Osteocyte (in vitro differentiated cells): ENCODE measurements at regions not wholly inside any gene's neighbourhood (a gene's known extent, or its start where the extent isn't known, plus 50 kb on each side); places are given as distances from the start of the nearest gene placed in this dataset.
A peak's percentile ranks its signal among the peaks of the same experiment; 100 is the strongest.

Experiments used
- DNase-seq: peaks from one replicate; pipeline ENCODE4 v3.0.0; 2021; ENCODE audit warnings: mixed read lengths; ENCODE audit not compliant: unreplicated experiment; ENCODE audit errors: extremely low spot score
- H3K27ac Mint-ChIP-seq: one replicate; pipeline ENCODE4 v1.8.0; 2021; ENCODE audit warnings: mild to moderate bottlenecking, mixed read lengths; ENCODE audit not compliant: unreplicated experiment
- H3K27me3 Mint-ChIP-seq: one replicate; pipeline ENCODE4 v1.8.0; 2021; ENCODE audit warnings: mixed read lengths; ENCODE audit not compliant: unreplicated experiment
- H3K36me3 Mint-ChIP-seq: one replicate; pipeline ENCODE4 v1.8.0; 2021; ENCODE audit warnings: mixed read lengths; ENCODE audit not compliant: unreplicated experiment
- H3K4me1 Mint-ChIP-seq: one replicate; pipeline ENCODE4 v1.8.0; 2021; ENCODE audit warnings: mixed read lengths; ENCODE audit not compliant: unreplicated experiment
- H3K4me3 Mint-ChIP-seq: one replicate; pipeline ENCODE4 v1.8.0; 2021; ENCODE audit warnings: mild to moderate bottlenecking, moderate library complexity, mixed read lengths; ENCODE audit not compliant: unreplicated experiment
- H3K9me3 Mint-ChIP-seq: one replicate; pipeline ENCODE4 v1.8.0; 2021; ENCODE audit warnings: mixed read lengths; ENCODE audit not compliant: unreplicated experiment
- TF ChIP-seq, protein P1 (sequence below): fragments of 200-600 bp; sonication (generic); IDR thresholded peaks from 2 replicates; pipeline ENCODE4 v1.5.0; 2021; ENCODE audit warnings: antibody characterized with exemption, mild to moderate bottlenecking, moderate library complexity

DNA sequence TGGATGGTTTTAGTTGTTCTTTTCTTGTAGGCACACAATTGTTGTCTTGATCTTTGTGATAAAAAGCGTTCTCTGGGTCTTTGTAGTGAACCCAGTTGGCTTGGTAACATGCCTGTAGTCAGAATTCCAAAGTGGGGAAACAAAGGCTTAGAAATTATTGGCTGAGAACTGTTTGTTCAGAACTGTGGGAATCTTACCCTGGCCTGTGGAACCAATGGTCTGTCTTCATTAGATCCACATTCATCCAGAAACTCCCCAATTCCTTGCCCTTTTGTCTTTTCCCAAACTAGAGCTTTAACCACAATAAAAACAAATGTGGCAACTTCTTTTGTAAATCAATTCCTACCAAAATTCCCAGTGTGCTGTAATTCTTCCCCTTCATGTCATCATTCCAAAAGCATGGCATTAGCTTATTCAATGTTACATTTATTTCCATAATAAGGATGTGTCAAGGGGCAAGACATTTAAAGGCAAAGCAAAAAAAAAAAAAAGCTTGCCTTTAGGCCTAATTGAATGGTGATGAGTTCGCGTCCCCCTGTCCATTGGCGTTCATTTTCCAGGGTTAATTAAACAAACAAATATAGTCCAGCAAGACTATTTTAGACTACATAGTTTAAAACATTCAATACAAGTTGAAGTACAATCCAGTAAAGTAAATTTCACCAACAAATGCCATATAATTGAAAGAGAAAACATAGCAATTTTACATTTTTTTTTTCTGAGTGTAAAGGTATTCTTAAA lies 249.8 kb upstream of the ZNF608 start:
- Mint-ChIP-seq H3K36me3 (no peaks in the 10 kb centered on the region), H3K27ac (peak overlapping the region; percentile 88), H3K4me1 (peaks cover 53% of the 10 kb centered on the region), H3K9me3 (no peaks in the 10 kb centered on the region), H3K27me3 (no peaks in the 10 kb centered on the region), H3K4me3 (peak overlapping the region; percentile 7)
- TF ChIP-seq, protein P1, sequence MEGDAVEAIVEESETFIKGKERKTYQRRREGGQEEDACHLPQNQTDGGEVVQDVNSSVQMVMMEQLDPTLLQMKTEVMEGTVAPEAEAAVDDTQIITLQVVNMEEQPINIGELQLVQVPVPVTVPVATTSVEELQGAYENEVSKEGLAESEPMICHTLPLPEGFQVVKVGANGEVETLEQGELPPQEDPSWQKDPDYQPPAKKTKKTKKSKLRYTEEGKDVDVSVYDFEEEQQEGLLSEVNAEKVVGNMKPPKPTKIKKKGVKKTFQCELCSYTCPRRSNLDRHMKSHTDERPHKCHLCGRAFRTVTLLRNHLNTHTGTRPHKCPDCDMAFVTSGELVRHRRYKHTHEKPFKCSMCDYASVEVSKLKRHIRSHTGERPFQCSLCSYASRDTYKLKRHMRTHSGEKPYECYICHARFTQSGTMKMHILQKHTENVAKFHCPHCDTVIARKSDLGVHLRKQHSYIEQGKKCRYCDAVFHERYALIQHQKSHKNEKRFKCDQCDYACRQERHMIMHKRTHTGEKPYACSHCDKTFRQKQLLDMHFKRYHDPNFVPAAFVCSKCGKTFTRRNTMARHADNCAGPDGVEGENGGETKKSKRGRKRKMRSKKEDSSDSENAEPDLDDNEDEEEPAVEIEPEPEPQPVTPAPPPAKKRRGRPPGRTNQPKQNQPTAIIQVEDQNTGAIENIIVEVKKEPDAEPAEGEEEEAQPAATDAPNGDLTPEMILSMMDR = no peak
- no peak for DNase-seq

DNA sequence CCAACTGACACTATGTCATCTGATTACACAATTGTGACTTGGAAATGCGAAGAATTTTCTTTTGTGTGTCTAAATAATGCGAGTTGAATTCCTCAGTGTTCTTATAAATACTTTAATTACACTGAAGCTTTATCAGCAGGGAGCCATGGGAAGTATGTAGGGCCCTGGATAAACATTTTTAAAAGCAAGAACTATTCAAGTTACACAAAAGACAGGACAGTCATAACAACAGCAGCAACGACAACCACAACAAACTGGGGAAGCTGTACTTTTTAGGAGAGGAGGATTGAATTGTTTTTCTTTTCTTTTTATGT lies 250.3 kb upstream of the ZNF608 start:
- TF ChIP-seq, protein P1 = no peak
- Mint-ChIP-seq H3K4me3 (peak overlapping the region; percentile 7), H3K4me1 (peaks cover 53% of the 10 kb centered on the region), H3K27me3 (no peaks in the 10 kb centered on the region), H3K36me3 (no peaks in the 10 kb centered on the region), H3K9me3 (no peaks in the 10 kb centered on the region), H3K27ac (peak overlapping the region; percentile 88)
- DNase-seq = no peak

DNA sequence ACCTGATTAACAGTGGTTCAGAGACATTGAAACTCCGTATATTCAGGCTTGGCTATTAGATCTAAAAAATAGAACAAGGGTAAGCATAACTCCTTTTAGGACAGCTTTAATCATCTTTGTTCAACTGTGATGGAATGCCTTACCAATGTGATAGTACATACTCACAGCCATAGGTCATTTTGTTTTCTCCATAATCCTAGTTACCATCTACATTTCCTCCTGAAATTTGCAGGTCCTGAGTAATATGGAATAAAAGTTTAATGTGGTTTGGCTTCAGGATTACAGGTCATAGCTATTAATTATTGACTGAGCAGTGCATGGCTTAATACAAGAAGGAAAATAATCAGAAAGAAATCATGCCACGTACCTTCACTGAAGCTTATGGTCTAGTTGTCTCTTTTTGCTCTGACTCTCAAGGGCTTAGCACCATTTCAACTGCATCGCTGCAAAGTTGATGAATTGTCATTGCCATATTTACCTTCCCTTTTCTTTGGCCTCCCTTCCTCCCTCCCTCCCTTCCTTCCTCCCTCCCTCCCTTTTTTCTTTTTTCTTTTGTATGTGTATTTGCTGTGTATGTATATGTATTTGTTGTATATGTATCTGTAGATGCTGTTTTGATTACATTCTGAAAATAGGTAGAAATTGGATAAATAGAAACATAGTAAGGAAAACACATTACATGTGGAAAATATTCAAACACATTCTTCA lies 250.9 kb upstream of the ZNF608 start:
- Mint-ChIP-seq H3K27ac (peak overlapping the region; percentile 88), H3K36me3 (no peaks in the 10 kb centered on the region), H3K4me1 (peaks cover 53% of the 10 kb centered on the region), H3K4me3 (peak overlapping the region; percentile 7), H3K9me3 (no peaks in the 10 kb centered on the region), H3K27me3 (no peaks in the 10 kb centered on the region)
- no peak for DNase-seq
- TF ChIP-seq, protein P1 = no peak

DNA sequence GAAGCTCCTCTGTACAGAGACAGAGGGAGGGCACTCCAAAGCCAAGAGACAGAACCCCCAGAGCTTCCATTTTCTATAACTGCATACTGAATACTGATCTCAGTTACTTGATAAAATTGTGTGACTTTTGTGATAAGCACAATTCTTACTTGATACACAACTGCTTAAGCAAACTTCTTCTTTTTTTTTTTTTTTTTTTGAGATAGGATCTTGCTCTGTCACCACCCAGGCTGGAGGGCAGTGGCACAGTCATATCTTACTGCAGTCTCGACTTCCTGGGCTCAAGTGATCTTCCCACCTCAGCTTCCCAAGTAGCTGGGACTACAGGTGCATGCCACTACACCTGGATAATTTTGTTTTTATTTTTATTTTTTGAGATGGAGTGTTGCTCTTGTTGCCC lies 252.1 kb upstream of the ZNF608 start:
- H3K27ac Mint-ChIP-seq = peak overlapping the region; percentile 88
- no peaks in the 10 kb centered on the region for H3K36me3 Mint-ChIP-seq
- H3K9me3 Mint-ChIP-seq = peaks cover 4% of the 10 kb centered on the region
- no peak overlapping the region for H3K4me3 Mint-ChIP-seq
- peaks cover 49% of the 10 kb centered on the region for H3K4me1 Mint-ChIP-seq
- TF ChIP-seq, protein P1 = no peak
- no peaks in the 10 kb centered on the region for H3K27me3 Mint-ChIP-seq
- no peak for DNase-seq
